Nephron (organoid): ENCODE measurements at regions not wholly inside any gene's neighbourhood (a gene's known extent, or its start where the extent isn't known, plus 50 kb on each side); places are given as distances from the start of the nearest gene placed in this dataset.
A peak's percentile ranks its signal among the peaks of the same experiment; 100 is the strongest.

ENCODE experiments used
- H3K27ac Mint-ChIP-seq, 3 experiments: 2 replicates each; pipeline ENCODE4 v1.8.0; 2020; ENCODE audit warnings: mixed read lengths in 3 of 3, mild to moderate bottlenecking in 2 of 3, moderate library complexity in 1 of 3
- H3K27me3 Mint-ChIP-seq: 2 replicates; pipeline ENCODE4 v1.8.0; 2021; ENCODE audit warnings: low read depth, mild to moderate bottlenecking, moderate library complexity, mixed read lengths
- H3K36me3 Mint-ChIP-seq: 2 replicates; pipeline ENCODE4 v1.8.0; 2020; ENCODE audit warnings: low read depth, mixed read lengths
- H3K4me1 Mint-ChIP-seq: 2 replicates; pipeline ENCODE4 v1.8.0; 2020; ENCODE audit warnings: mixed read lengths
- H3K4me3 Mint-ChIP-seq, 3 experiments: 2 replicates each; pipeline ENCODE4 v1.8.0; 2020; ENCODE audit warnings: mild to moderate bottlenecking in 3 of 3, mixed read lengths in 3 of 3, moderate library complexity in 2 of 3
- H3K9me3 Mint-ChIP-seq: 2 replicates; pipeline ENCODE4 v1.8.0; 2020; ENCODE audit warnings: mixed read lengths
- CTCF ChIP-seq, 3 experiments: fragments of 200-600 bp; sonication (generic); IDR thresholded peaks; one replicate each; pipeline ENCODE4 v1.5.0; 2021; ENCODE audit warnings: antibody characterized with exemption in 3 of 3; ENCODE audit not compliant: unreplicated experiment in 3 of 3

GRCh38 chr11:97525273-97525672 is 1135.5 kb downstream of the JRKL start:
- Mint-ChIP-seq H3K36me3 (no peaks in the 10 kb centered on the region), H3K27ac (no peak overlapping the region), H3K4me3 (no peak overlapping the region), H3K9me3 (peaks cover 4% of the 10 kb centered on the region), H3K4me1 (no peaks in the 10 kb centered on the region), H3K27me3 (no peaks in the 10 kb centered on the region)
- TF ChIP-seq CTCF (IDR thresholded peaks at IDR 0.05; ENCODE audit: unreplicated experiment in 3 of 3) = no peak

GRCh38 chr11:97537407-97538150 is 1147.8 kb downstream of the JRKL start:
- Mint-ChIP-seq H3K9me3 (peaks cover 15% of the 10 kb centered on the region), H3K4me1 (no peaks in the 10 kb centered on the region), H3K36me3 (no peaks in the 10 kb centered on the region), H3K27ac (no peak overlapping the region), H3K4me3 (no peak overlapping the region), H3K27me3 (no peaks in the 10 kb centered on the region)
- TF ChIP-seq CTCF (IDR thresholded peaks at IDR 0.05; ENCODE audit: unreplicated experiment in 3 of 3) = no peak

GRCh38 chr11:97544431-97544830 is 1154.6 kb downstream of the JRKL start:
- no peaks in the 10 kb centered on the region for H3K36me3 Mint-ChIP-seq
- peaks cover 14% of the 10 kb centered on the region for H3K9me3 Mint-ChIP-seq
- H3K4me3 Mint-ChIP-seq = no peak overlapping the region
- no peak for TF ChIP-seq CTCF (IDR thresholded peaks at IDR 0.05; ENCODE audit: unreplicated experiment in 3 of 3)
- H3K27me3 Mint-ChIP-seq = no peaks in the 10 kb centered on the region
- H3K4me1 Mint-ChIP-seq = no peaks in the 10 kb centered on the region
- H3K27ac Mint-ChIP-seq = no peak overlapping the region

- Mint-ChIP-seq H3K4me1 (no peaks in the 10 kb centered on the region), H3K36me3 (no peaks in the 10 kb centered on the region), H3K9me3 (no peaks in the 10 kb centered on the region), H3K27ac (no peak overlapping the region), H3K4me3 (no peak overlapping the region), H3K27me3 (no peaks in the 10 kb centered on the region)
- no peak for TF ChIP-seq CTCF (IDR thresholded peaks at IDR 0.05; ENCODE audit: unreplicated experiment in 3 of 3)
Observed at GRCh38 chr11:97548280-97548679, 1158.5 kb downstream of the JRKL start.

GRCh38 chr11:97557399-97557798 is 1167.6 kb downstream of the JRKL start:
- Mint-ChIP-seq H3K27me3 (no peaks in the 10 kb centered on the region), H3K4me3 (no peak overlapping the region), H3K9me3 (no peaks in the 10 kb centered on the region), H3K4me1 (no peaks in the 10 kb centered on the region), H3K27ac (no peak overlapping the region), H3K36me3 (no peaks in the 10 kb centered on the region)
- TF ChIP-seq CTCF (IDR thresholded peaks at IDR 0.05; ENCODE audit: unreplicated experiment in 3 of 3) = peak; percentile 15 to 18 (median 15)

GRCh38 chr11:97567801-97568200 is 1178.0 kb downstream of the JRKL start:
- H3K4me3 Mint-ChIP-seq = no peak overlapping the region
- H3K27me3 Mint-ChIP-seq = no peaks in the 10 kb centered on the region
- no peaks in the 10 kb centered on the region for H3K36me3 Mint-ChIP-seq
- no peak for TF ChIP-seq CTCF (IDR thresholded peaks at IDR 0.05; ENCODE audit: unreplicated experiment in 3 of 3)
- peaks cover 14% of the 10 kb centered on the region for H3K9me3 Mint-ChIP-seq
- no peaks in the 10 kb centered on the region for H3K4me1 Mint-ChIP-seq
- no peak overlapping the region for H3K27ac Mint-ChIP-seq
